Chondrocyte (in vitro differentiated cells): ENCODE measurements at regions not wholly inside any gene's neighbourhood (a gene's known extent, or its start where the extent isn't known, plus 50 kb on each side); places are given as distances from the start of the nearest gene placed in this dataset.

Source experiments
- DNase-seq: peaks from one replicate; pipeline ENCODE4 v3.0.0; 2021; ENCODE audit warnings: mixed read lengths, low spot score
- H3K27ac Mint-ChIP-seq: one replicate; pipeline ENCODE4 v1.8.0; 2021; ENCODE audit warnings: mild to moderate bottlenecking, moderate library complexity, mixed read lengths; ENCODE audit not compliant: unreplicated experiment
- H3K27me3 Mint-ChIP-seq: 2 replicates; pipeline ENCODE4 v1.8.0; 2021; ENCODE audit warnings: low read depth, mixed read lengths
- H3K36me3 Mint-ChIP-seq: 2 replicates; pipeline ENCODE4 v1.8.0; 2021; ENCODE audit warnings: low read depth, mixed read lengths
- H3K4me1 Mint-ChIP-seq: 2 replicates; pipeline ENCODE4 v1.8.0; 2021; ENCODE audit warnings: low read depth, mild to moderate bottlenecking, mixed read lengths
- H3K4me3 Mint-ChIP-seq: one replicate; pipeline ENCODE4 v1.8.0; 2021; ENCODE audit warnings: mild to moderate bottlenecking, moderate library complexity, mixed read lengths; ENCODE audit not compliant: unreplicated experiment
- H3K9me3 Mint-ChIP-seq: 2 replicates; pipeline ENCODE4 v1.8.0; 2021; ENCODE audit warnings: low read depth, mixed read lengths
- TF ChIP-seq, protein P1 (sequence below): fragments of 200-600 bp; sonication (generic); IDR thresholded peaks from 2 replicates; pipeline ENCODE4 v1.5.0; 2021; ENCODE audit warnings: antibody characterized with exemption, mild to moderate bottlenecking, moderate library complexity

DNA sequence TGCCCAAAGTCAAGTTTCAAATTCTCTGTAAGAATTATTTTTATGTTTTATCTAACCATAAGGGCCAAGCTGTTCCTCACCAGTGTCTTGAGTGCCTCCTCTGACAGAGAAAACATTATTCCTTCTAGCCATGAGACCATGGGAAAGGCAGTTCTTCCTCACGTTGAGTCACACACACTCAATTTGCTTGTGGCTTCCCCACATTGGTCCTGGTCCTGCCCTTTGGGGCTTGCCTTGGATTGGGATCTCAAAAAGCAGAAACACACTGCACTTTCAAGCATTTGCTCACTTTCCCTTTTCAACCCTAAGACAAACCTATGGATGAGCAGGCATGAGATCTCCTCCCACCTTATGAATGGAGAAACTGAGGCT is 248.3 kb upstream of the IGFBP3 start:
- Mint-ChIP-seq H3K27me3 (no peaks in the 10 kb centered on the region), H3K4me1 (peaks cover 60% of the 10 kb centered on the region), H3K9me3 (peaks cover 5% of the 10 kb centered on the region), H3K27ac (peak overlapping the region; percentile 30), H3K4me3 (no peak overlapping the region), H3K36me3 (no peaks in the 10 kb centered on the region)
- TF ChIP-seq, protein P1, sequence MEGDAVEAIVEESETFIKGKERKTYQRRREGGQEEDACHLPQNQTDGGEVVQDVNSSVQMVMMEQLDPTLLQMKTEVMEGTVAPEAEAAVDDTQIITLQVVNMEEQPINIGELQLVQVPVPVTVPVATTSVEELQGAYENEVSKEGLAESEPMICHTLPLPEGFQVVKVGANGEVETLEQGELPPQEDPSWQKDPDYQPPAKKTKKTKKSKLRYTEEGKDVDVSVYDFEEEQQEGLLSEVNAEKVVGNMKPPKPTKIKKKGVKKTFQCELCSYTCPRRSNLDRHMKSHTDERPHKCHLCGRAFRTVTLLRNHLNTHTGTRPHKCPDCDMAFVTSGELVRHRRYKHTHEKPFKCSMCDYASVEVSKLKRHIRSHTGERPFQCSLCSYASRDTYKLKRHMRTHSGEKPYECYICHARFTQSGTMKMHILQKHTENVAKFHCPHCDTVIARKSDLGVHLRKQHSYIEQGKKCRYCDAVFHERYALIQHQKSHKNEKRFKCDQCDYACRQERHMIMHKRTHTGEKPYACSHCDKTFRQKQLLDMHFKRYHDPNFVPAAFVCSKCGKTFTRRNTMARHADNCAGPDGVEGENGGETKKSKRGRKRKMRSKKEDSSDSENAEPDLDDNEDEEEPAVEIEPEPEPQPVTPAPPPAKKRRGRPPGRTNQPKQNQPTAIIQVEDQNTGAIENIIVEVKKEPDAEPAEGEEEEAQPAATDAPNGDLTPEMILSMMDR = no peak
- DNase-seq = no peak

DNA sequence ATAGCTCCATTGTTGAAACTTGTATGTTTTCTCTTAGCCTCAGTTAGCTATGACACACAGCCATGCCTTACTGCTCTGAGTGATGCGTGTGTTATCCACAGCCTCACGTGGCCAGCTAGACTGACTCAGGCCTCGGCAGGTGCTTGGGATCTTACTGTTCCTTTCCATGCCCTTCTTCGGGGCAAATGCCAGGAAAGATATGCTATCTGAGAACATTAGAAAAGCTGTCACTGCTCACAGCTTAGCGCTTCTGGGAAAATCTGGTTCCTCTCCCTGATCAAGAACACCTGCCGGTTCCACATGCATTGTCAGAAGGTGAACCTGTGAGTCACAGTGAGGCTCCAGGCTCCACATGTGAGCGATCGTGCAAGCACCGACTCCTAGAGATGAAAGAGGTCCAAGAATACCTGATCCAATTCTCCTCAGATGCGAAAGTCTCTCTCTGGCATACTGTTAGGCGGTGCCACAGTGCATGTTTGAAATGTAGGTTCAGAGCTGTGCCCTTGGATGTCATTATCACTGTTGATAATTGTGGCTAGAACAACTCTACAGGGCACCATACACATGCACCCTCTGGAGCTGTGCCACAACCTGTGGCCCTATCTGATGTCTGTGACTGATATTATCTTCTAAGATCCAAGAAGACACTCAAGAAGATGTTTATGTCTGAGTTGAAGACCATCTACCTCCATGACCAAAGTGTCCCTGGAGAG is 247.8 kb upstream of the IGFBP3 start:
- Mint-ChIP-seq H3K27me3 (no peaks in the 10 kb centered on the region), H3K36me3 (no peaks in the 10 kb centered on the region), H3K9me3 (peaks cover 5% of the 10 kb centered on the region), H3K4me1 (peaks cover 56% of the 10 kb centered on the region), H3K4me3 (no peak overlapping the region), H3K27ac (peak overlapping the region; percentile 30)
- TF ChIP-seq, protein P1 = no peak
- no peak for DNase-seq

DNA sequence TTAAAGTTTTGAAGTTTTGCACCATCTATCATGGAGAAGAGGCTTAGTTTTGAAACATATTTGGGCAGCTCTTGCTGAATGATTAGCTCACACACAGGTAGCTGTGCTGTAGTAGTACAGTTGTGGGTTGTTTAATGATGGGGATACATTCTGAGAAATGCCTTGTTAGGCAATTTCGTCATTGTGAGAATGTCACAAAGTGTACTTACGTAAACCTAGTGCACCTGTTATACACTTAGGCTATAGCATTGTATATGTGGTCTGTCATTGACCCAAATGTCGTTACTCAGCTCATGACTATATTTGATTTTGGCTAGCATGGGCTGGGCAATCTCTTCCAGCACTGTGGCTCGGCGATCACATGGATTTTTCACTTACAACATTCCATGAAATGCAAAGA is 247.2 kb upstream of the IGFBP3 start:
- no peak for DNase-seq
- H3K27ac Mint-ChIP-seq = no peak overlapping the region
- H3K4me1 Mint-ChIP-seq = peaks cover 53% of the 10 kb centered on the region
- H3K36me3 Mint-ChIP-seq = no peaks in the 10 kb centered on the region
- H3K4me3 Mint-ChIP-seq = no peak overlapping the region
- peaks cover 5% of the 10 kb centered on the region for H3K9me3 Mint-ChIP-seq
- TF ChIP-seq, protein P1 = no peak
- H3K27me3 Mint-ChIP-seq = no peaks in the 10 kb centered on the region

DNA sequence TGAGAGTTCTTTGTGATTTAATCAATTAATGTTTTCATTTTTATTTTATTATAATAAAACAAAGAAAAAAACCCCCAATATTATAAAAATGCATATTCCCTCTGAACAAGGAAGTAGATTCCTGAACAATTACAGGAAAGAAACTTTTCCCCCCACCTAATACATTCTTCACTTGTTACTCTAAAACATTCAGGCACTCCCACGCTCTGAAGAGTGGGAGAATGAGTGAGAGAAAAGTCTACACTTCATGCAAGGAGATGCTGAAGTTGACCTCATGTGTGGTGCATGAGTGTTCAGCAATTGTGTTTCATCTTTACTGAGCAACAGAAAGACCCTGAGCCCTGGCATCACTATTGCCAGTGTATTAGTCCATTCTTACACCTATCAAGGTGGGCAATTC is 244.2 kb upstream of the IGFBP3 start:
- no peak for DNase-seq
- Mint-ChIP-seq H3K27me3 (no peaks in the 10 kb centered on the region), H3K4me3 (no peak overlapping the region), H3K9me3 (peaks cover 5% of the 10 kb centered on the region), H3K27ac (no peak overlapping the region), H3K4me1 (peaks cover 49% of the 10 kb centered on the region), H3K36me3 (no peaks in the 10 kb centered on the region)
- TF ChIP-seq, protein P1 = no peak

DNA sequence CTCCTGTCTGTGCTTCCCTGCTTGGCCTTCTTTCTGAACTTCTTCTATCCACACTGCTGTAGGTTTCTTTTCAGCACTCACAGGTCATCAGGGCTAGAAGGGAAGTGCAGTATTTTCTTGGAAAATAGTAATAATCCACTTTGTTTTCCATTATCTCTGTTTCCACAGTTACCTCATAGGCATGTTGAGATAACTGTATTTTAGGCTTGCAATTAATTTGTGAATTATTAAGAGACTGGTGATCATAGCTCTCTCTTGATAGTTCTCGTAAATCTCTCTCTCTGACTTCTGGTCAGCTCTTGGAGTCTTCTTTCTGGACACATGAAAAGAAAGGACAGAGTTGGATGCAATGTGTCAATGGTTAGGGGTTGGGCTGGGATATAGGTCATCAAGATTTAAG is 243.6 kb upstream of the IGFBP3 start:
- TF ChIP-seq, protein P1 = no peak
- H3K4me1 Mint-ChIP-seq = peaks cover 43% of the 10 kb centered on the region
- H3K27ac Mint-ChIP-seq = no peak overlapping the region
- H3K9me3 Mint-ChIP-seq = peaks cover under 1% of the 10 kb centered on the region
- no peak overlapping the region for H3K4me3 Mint-ChIP-seq
- H3K27me3 Mint-ChIP-seq = no peaks in the 10 kb centered on the region
- H3K36me3 Mint-ChIP-seq = no peaks in the 10 kb centered on the region
- DNase-seq = no peak
